GM21737 (cell line): ENCODE measurements at regions not wholly inside any gene's neighbourhood (a gene's known extent, or its start where the extent isn't known, plus 50 kb on each side); places are given as distances from the start of the nearest gene placed in this dataset.
"Not testable (repeated sequence)": the region's sequence is repeated elsewhere in the genome, so short reads cannot be mapped to it uniquely, and the experiment has no call there.

Experiments used
- ATAC-seq: cut with Tn5 transposase; IDR thresholded peaks from one replicate; pipeline ENCODE4 v1.9.1; 2021; ENCODE audit warnings: mild to moderate bottlenecking, moderate library complexity; ENCODE audit not compliant: unreplicated experiment

DNA sequence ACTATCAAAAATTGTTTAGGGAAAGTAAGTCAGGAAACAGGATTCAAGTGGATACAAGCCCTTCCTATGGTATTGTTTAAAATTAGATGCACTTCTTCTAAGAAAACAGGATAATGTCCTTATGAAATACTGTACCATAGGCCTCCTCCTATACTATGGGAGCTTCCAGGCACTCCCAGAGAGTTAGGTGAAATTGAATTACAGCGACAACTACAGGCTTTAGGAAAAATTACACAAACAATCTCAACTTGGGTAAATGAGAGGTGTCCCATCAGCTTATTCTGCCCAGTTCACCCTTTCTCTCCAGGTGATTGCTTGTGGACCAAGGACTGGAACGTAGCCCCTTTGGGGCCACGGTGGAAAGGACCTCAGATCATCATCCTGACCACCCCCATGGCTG lies 528.7 kb upstream of the TSPY4 start:
- ATAC-seq: no peak

- ATAC-seq: no peak
Measured at GRCh38 chrY:8809076-8809475, 528.2 kb upstream of the TSPY4 start.

DNA sequence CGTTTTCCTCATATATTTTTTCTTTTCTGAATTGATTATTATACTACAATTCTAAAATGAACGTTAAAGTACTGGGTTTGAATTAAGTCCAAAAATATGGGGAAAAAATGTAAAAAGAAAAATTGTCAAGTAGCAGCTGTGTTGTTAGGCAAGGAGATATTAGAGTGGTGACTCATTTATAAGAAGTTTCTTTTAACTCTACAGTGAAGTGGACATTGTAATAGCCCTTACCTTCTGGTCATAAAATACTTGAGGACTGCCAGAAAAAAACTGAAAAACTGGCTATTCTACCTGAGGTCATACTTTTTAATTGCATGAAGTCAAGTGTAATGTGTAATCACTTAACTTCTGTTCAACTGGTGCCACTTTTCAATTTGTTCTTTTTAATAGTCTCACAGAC lies 523.1 kb upstream of the TSPY4 start:
- ATAC-seq: no peak

DNA sequence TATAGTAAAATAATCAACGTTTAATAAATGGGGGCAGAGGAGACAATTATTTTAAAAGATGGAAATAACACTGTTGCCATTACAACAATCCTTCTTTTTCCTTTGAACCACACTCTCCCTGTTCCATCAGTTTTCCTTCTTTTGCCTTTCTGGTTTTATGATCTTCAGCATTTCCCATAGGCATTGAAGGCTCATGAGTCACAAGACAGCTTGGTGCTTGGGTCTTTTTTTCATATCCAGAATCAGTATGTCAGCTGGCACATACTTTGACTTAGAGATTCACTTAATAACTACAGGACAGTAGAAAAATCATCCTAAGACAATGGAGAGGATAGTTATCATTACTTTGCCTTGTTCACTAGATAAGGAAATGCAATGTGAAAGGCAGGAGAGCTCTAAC lies 521.6 kb upstream of the TSPY4 start:
- no peak for ATAC-seq

DNA sequence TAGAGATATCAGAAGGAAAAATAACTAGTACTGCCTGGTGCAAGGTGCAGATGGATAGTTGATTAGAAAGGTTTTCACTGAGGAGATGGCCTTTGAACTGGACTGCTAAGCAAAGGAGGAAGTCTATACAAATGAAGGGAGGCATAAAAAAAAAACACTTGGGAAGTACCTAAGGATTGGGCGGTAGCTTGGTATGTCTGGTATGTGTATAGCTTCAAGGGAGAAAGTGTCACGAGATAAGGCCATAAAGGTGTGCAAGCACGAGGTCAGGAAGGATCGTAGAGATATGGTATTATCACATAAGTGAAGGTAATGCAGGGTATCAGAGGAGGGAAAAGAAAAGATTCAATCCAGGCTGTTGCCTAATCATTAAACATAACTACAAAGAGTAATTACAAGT lies 517.2 kb upstream of the TSPY4 start:
- no peak for ATAC-seq

DNA sequence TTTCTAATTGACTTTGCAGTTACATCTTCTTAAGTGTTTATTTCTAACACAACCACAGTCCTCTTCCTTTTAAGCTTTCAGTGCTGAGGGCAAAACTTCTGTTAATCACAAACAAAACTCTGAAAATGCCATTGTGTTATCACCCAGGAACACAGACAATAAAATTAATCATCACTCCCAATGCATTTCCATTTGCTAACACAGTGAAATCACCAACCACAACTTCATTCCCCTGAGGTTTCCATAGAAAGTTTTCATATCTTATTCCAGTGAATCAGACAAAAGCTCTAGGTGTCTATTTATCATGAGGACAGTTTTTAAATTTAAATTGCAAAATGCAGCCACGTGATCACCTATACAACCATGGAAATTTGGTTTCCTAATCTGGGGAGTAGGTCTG lies 516.2 kb upstream of the TSPY4 start:
- no peak for ATAC-seq

DNA sequence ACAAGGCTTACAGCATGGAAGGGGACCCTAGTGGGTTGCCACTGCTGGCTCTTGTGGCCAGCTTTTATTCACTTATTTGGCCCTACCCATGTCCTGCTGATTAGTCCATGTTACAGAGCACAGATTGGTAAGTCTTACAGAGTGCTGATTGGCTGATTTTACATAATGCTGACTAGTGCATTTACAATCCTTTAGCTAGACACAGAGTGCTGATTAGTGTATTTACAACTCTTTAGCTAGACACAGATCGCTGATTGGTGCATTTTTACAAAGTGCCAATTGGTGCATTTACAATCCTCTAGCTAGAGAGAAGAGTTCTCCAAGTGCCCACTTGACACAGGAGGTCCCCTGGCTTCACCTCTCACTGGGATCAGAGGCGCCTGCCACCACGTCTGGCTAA lies 485.0 kb upstream of the TSPY4 start:
- ATAC-seq: no peak

DNA sequence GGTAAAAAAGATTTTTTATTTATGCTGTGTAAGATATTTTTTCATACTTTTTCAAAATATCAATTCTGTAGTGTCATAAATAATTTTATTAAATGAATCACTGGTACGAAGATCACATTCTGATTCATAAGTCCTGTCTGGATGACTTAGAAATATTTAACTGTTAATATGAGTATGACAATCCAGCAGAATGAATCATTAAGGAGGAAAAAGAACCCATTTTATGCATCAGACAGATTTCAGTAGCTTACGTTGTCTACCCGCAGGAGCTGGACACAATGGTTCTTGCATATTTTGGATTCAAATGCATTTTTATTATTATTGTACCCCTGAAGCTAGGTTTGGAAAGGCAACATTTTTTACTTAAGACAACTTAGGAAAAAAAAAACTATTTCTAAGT lies 448.9 kb upstream of the TSPY4 start:
- ATAC-seq: no peak

DNA sequence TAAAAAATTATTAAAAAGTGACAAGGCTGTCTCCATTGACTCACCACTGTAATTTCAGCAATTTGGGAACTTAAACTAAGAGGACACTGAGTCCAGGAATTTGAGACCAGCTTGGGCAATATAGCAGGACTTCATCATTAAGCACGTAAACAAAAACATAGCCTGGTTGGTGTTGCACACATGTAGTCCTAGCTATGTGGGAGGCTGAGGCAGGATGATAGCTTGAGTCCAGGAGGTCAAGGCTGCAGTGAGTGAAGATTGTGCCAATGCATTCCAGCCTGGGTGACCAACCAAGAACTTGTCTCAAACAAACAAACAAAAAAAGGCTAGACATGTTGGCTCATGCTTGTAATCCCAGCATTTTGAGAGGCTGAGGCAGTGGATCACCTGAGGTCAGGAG lies 439.4 kb upstream of the TSPY4 start:
- no peak for ATAC-seq

- no peak for ATAC-seq
Measured at GRCh38 chrY:8905141-8905540, 432.1 kb upstream of the TSPY4 start.

DNA sequence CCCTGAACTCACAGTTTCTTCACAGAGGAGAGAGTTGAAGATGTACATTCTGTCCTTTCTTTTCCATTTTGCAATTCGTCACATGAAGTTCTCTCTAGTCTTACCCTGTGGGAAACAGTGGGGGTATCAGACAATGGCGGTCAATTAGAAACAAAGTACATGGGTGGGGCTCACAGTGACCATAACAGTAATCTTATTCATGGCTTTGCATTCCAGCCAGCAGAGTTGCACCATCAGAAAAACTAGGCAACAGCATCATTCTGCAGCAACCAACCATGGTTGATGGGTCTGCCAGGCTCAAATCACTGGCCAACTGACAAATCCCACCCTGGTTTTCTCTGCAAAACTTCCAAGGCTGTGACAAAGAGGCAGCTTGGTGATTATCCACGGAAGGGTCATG lies 414.7 kb upstream of the TSPY4 start:
- not testable (repeated sequence) for ATAC-seq
